Heart right ventricle (tissue), 16 donors: ENCODE measurements at regions not wholly inside any gene's neighbourhood (a gene's known extent, or its start where the extent isn't known, plus 50 kb on each side); places are given as distances from the start of the nearest gene placed in this dataset.
"Not testable (repeated sequence)": the region's sequence is repeated elsewhere in the genome, so short reads cannot be mapped to it uniquely, and the experiment has no call there.

ENCODE experiments used
- ATAC-seq, 8 donors: fragments of 200-7000 bp; cut with Tn5 transposase; one replicate each; pipeline ENCODE4 v1.9.1; 2020; ENCODE audit warnings: mild to moderate bottlenecking in 8 of 8, moderate library complexity in 8 of 8, moderate number of reproducible peaks in 1 of 8
- DNase-seq, 2 donors: peaks; one replicate each; pipeline ENCODE4 v3.0.0-alpha.2; 2020
- H3K27ac ChIP-seq, 10 donors: fragments of 200-600 bp; sonication (generic) in 2 of 10; one replicate each; pipeline versions ENCODE4 v1.5.0 to v1.8.0; 2020 to 2022; ENCODE audit warnings: mild to moderate bottlenecking in 3 of 10
- H3K27me3 ChIP-seq, 7 donors: fragments of 200-600 bp; one replicate each; pipeline ENCODE4 v1.8.0; 2021 to 2022; ENCODE audit warnings: mild to moderate bottlenecking in 2 of 7
- H3K36me3 ChIP-seq, 9 donors: fragments of 200-600 bp; sonication (generic) in 1 of 9; one replicate each; pipeline versions ENCODE4 v1.5.0 to v1.8.0; 2020 to 2022; ENCODE audit warnings: mild to moderate bottlenecking in 2 of 9
- H3K4me1 ChIP-seq, 9 donors: fragments of 200-600 bp; sonication (generic) in 1 of 9; one replicate each; pipeline versions ENCODE4 v1.5.0 to v1.8.0; 2020 to 2022; ENCODE audit warnings: mild to moderate bottlenecking in 4 of 9
- H3K4me3 ChIP-seq, 10 donors: fragments of 200-600 bp; sonication (generic) in 2 of 10; one replicate each; pipeline versions ENCODE4 v1.5.0 to v1.8.0; 2020 to 2022; ENCODE audit warnings: mild to moderate bottlenecking in 7 of 10, moderate library complexity in 2 of 10
- H3K9me3 ChIP-seq, 11 donors: fragments of 200-600 bp in 10 of 11; sonication (generic) in 2 of 11; one replicate each; pipeline versions ENCODE4 v1.5.0 to v1.8.0; 2013 to 2022; ENCODE audit warnings: mild to moderate bottlenecking in 2 of 11, control low read depth in 1 of 11, moderate library complexity in 1 of 11
- CTCF ChIP-seq, 9 donors: fragments of 200-600 bp; sonication (generic) in 2 of 9; IDR thresholded peaks; one replicate each; pipeline versions ENCODE4 v1.5.0 to v1.8.0; 2021 to 2022; ENCODE audit warnings: antibody characterized with exemption in 9 of 9, mild to moderate bottlenecking in 5 of 9, moderate library complexity in 1 of 9
- WGBS, 2 donors: extraction: QIAGEN DNeasy Blood & Tissue Kit; methylation state at CpG; one replicate each; pipeline ENCODE4 v1.1.7; 2013; ENCODE audit warnings: inconsistent platforms in 1 of 2; 5-methylcytosine and 5-hydroxymethylcytosine counted together
- intact Hi-C, 10 donors: fragments of 100-400 bp; cut with DNase I; formaldehyde crosslinking; loops; one replicate each; pipeline versions ENCODE4 v1.11.1 to v1.14.2; 2022
- donor health status: Arrhythmogenic right ventricular cardiomyopathy.
- donor health status: ischemic (EF 13 %, LVEDD 7.1; RV severe dilation, severe dysfunction).
- donor health status: healthy with polysubstance abuse.
- donor health status: DM: no; HTN: yes; CAD: no.
- donor health status: DM: no; HTN: no; CAD: no.
- donor health status: ischemic (EF 25% LVEDD 6.9; RV normal size, moderate dysfunction).
- donor health status: ischemic (EF 25% LVEDD 5.7; RV mildly dilated, moderate dysfunction).
- donor health status: healthy.
- donor health status: DM: yes; HTN: yes; CAD: no.
- donor health status: Ischemic cardiomyopathy.
- donor health status: ischemic (EF 35%, LVEDD 5.7; RV mildly dilated, moderate dysfunction).
- donor health status: nonischemic (EF 11% LVEDD 7.7; RV severe dilation, severe dysfunction).
- donor health status: DM: yes; HTN: yes; CAD: no.
- donor health status: PGD.
- donor health status: ischemic (EF 29% LVEDD 5.4; RV normal size, mild dysfunction).
- donor health status: nonischemic (EF 23%, LVEDD 6.1; RV moderate dilation, normal function).

DNA sequence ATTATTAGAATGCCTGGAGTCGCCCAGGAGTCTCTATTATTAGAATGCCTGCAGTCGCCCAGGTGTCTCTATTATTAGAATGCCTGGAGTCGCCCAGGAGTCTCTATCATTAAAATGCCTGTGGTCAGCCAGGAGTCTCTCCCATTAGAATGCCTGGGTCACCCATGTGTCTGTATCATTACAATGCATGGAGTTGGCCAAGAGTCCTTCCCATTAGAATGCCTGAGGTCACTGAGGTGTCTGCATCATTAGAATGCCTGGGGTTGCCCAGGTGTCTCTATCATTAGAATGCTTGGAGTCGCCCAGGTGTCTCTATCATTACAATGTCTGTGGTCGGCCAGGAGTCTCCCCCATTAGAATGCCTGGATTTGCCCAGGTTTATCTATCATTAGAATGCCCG is 66.9 kb downstream of the RNF187 start:
- no peak for ATAC-seq
- Histone ChIP-seq H3K27ac (no peak overlapping the region), H3K4me3 (no peak overlapping the region), H3K36me3 (no peaks in the 10 kb centered on the region), H3K9me3 (peaks cover 0 to 28% (median 0%) of the 10 kb centered on the region in 11 donors), H3K4me1 (peaks cover 0 to 7% (median 0%) of the 10 kb centered on the region in 9 donors), H3K27me3 (peaks cover 0 to 28% (median 0%) of the 10 kb centered on the region in 7 donors)
- WGBS, 2 donors = 51 to 60% methylated on average over 6 of the region's 6 CpGs
- intact Hi-C loops = no loop called here
- no peak for TF ChIP-seq CTCF (IDR thresholded peaks at IDR 0.05)
- DNase-seq = no peak

GRCh38 chr1:228555074-228555994 is 68.2 kb downstream of the RNF187 start:
- DNase-seq (no peak), ATAC-seq (peak in 2 of 8 donors; percentile 31 to 47)
- Histone ChIP-seq H3K4me3 (no peak overlapping the region), H3K27me3 (peaks cover 0 to 20% (median 0%) of the 10 kb centered on the region in 7 donors), H3K4me1 (peaks cover 0 to 7% (median 0%) of the 10 kb centered on the region in 9 donors), H3K27ac (no peak overlapping the region), H3K36me3 (no peaks in the 10 kb centered on the region), H3K9me3 (peaks cover 0 to 28% (median 0%) of the 10 kb centered on the region in 11 donors)
- no peak for TF ChIP-seq CTCF (IDR thresholded peaks at IDR 0.05)
- WGBS, 2 donors = 49 to 62% methylated on average over 71 of the region's 71 CpGs
- intact Hi-C loops = no loop called here

- H3K27ac ChIP-seq, H3K4me1 ChIP-seq, intact Hi-C loops, ATAC-seq, H3K36me3 ChIP-seq: not testable (repeated sequence)
- Histone ChIP-seq H3K9me3 (peaks cover 0 to 28% (median 0%) of the 10 kb centered on the region in 11 donors), H3K27me3 (peaks cover 0 to 20% (median 0%) of the 10 kb centered on the region in 7 donors), H3K4me3 (peak overlapping the region in 3 of 10 donors; percentile 32 to 37 (median 36))
- WGBS, 2 donors = 49 to 53% methylated on average over 18 to 19 of the region's 66 CpGs
- DNase-seq = peak in 1 of 2 donors; percentile 57
These were observed 69.7 kb downstream of the RNF187 start for GRCh38 chr1:228556634-228557430.
